HEK293 (cell line): ENCODE measurements at regions not wholly inside any gene's neighbourhood (a gene's known extent, or its start where the extent isn't known, plus 50 kb on each side); places are given as distances from the start of the nearest gene placed in this dataset.
A peak's percentile ranks its signal among the peaks of the same experiment; 100 is the strongest.

Experiments
- CTCF ChIA-PET: fragments of 350-600 bp; formaldehyde crosslinking; extraction: SDS; loops from one replicate; lab custom pipeline; 2021; ENCODE audit warnings: antibody characterized with exemption; lab: Yijun Ruan, JAX
- POLR2A ChIA-PET: fragments of 300-600 bp; formaldehyde crosslinking; extraction: SDS; loops from one replicate; lab custom pipeline; 2020; ENCODE audit warnings: antibody characterized with exemption, inconsistent platforms; lab: Yijun Ruan, JAX
- H3K27ac ChIP-seq: fragments of 200-500 bp; sonication (Bioruptor generic); 2 replicates; pipeline ENCODE4 v1.5.1; 2014; ENCODE audit warnings: low read depth, low read length, control low read depth, inconsistent platforms; ENCODE audit errors: extremely low read depth
- H3K36me3 ChIP-seq, 2 experiments: fragments of 200-500 bp in 1 of 2; sonication (Bioruptor generic) in 1 of 2; 1 replicate in 1 of 2; 2 replicates in 1 of 2; pipeline ENCODE4 v1.5.1; 2014 to 2017; ENCODE audit warnings: inconsistent platforms in 2 of 2, low read length in 2 of 2; ENCODE audit not compliant: control insufficient read depth in 2 of 2, insufficient read depth in 1 of 2
- H3K4me1 ChIP-seq: fragments of 200-500 bp; sonication (Bioruptor generic); 2 replicates; pipeline ENCODE4 v1.5.1; 2014; ENCODE audit warnings: mild to moderate bottlenecking, low read length, inconsistent platforms; ENCODE audit not compliant: control insufficient read depth, insufficient read depth
- H3K4me3 ChIP-seq: 2 replicates; pipeline ENCODE4 v1.5.1; 2011; ENCODE audit warnings: low read depth, mild to moderate bottlenecking, control low read depth, low read length, moderate library complexity
- H3K9me3 ChIP-seq: fragments of 200-500 bp; sonication (Bioruptor generic); 2 replicates; pipeline ENCODE4 v1.5.1; 2014; ENCODE audit warnings: low read depth, low read length, inconsistent platforms; ENCODE audit not compliant: control insufficient read depth, insufficient read depth
- BCL11B ChIP-seq: fragments of 450-650 bp; formaldehyde crosslinking; IDR thresholded peaks from 2 replicates; pipeline ENCODE4 v1.5.1; 2016; ENCODE audit warnings: low read depth, missing biosample characterization, missing genetic modification characterization
- GLIS2 ChIP-seq: fragments of 450-650 bp; formaldehyde crosslinking; IDR thresholded peaks from 2 replicates; pipeline ENCODE4 v1.5.1; 2016; ENCODE audit warnings: missing biosample characterization, missing genetic modification characterization
- HIC1 ChIP-seq: fragments of 450-650 bp; formaldehyde crosslinking; IDR thresholded peaks from 2 replicates; pipeline ENCODE4 v1.5.1; 2016; ENCODE audit warnings: missing biosample characterization, missing genetic modification characterization
- KLF1 ChIP-seq: fragments of 450-650 bp; formaldehyde crosslinking; IDR thresholded peaks from 2 replicates; pipeline ENCODE4 v1.5.1; 2016; ENCODE audit warnings: missing biosample characterization, missing genetic modification characterization
- KLF7 ChIP-seq: fragments of 450-650 bp; formaldehyde crosslinking; IDR thresholded peaks from 2 replicates; pipeline ENCODE4 v1.5.1; 2016; ENCODE audit warnings: missing biosample characterization, missing genetic modification characterization, borderline replicate concordance
- OVOL3 ChIP-seq: fragments of 450-650 bp; formaldehyde crosslinking; IDR thresholded peaks from 2 replicates; pipeline ENCODE4 v1.5.1; 2016; ENCODE audit warnings: missing biosample characterization, missing genetic modification characterization
- PATZ1 ChIP-seq: fragments of 450-650 bp; formaldehyde crosslinking; IDR thresholded peaks from 2 replicates; pipeline ENCODE4 v1.5.1; 2016; ENCODE audit warnings: missing biosample characterization, missing genetic modification characterization
- REPIN1 ChIP-seq: fragments of 450-650 bp; formaldehyde crosslinking; IDR thresholded peaks from 2 replicates; pipeline ENCODE4 v1.5.1; 2017; ENCODE audit warnings: missing biosample characterization, missing genetic modification characterization, low read depth
- ZBTB20 ChIP-seq: fragments of 450-650 bp; formaldehyde crosslinking; IDR thresholded peaks from 2 replicates; pipeline ENCODE4 v1.5.1; 2016; ENCODE audit warnings: missing biosample characterization, missing genetic modification characterization
- ZEB2 ChIP-seq: fragments of 450-650 bp; formaldehyde crosslinking; IDR thresholded peaks from 2 replicates; pipeline ENCODE4 v1.5.1; 2016; ENCODE audit warnings: missing biosample characterization, missing genetic modification characterization
- ZNF155 ChIP-seq: fragments of 450-650 bp; formaldehyde crosslinking; IDR thresholded peaks from 2 replicates; pipeline ENCODE4 v1.5.1; 2016; ENCODE audit warnings: missing biosample characterization, missing genetic modification characterization
- ZNF157 ChIP-seq: fragments of 450-650 bp; formaldehyde crosslinking; IDR thresholded peaks from 2 replicates; pipeline ENCODE4 v1.5.1; 2016; ENCODE audit warnings: missing biosample characterization, missing genetic modification characterization
- ZNF169 ChIP-seq: fragments of 450-650 bp; formaldehyde crosslinking; IDR thresholded peaks from 2 replicates; pipeline ENCODE4 v1.5.1; 2016; ENCODE audit warnings: missing biosample characterization, missing genetic modification characterization
- ZNF19 ChIP-seq: fragments of 450-650 bp; formaldehyde crosslinking; IDR thresholded peaks from 2 replicates; pipeline ENCODE4; 2016; ENCODE audit warnings: missing biosample characterization, missing genetic modification characterization, low read depth
- ZNF202 ChIP-seq: fragments of 450-650 bp; formaldehyde crosslinking; IDR thresholded peaks from 2 replicates; pipeline ENCODE4 v1.5.1; 2016; ENCODE audit warnings: missing biosample characterization, missing genetic modification characterization, borderline replicate concordance
- ZNF214 ChIP-seq: fragments of 450-650 bp; formaldehyde crosslinking; IDR thresholded peaks from 2 replicates; pipeline ENCODE4 v1.5.1; 2017; ENCODE audit warnings: missing biosample characterization, mild to moderate bottlenecking, missing genetic modification characterization, borderline replicate concordance
- ZNF24 ChIP-seq: fragments of 450-650 bp; formaldehyde crosslinking; IDR thresholded peaks from 2 replicates; pipeline ENCODE4 v1.5.1; 2016; ENCODE audit warnings: missing biosample characterization, missing genetic modification characterization
- ZNF311 ChIP-seq: fragments of 450-650 bp; formaldehyde crosslinking; IDR thresholded peaks from 2 replicates; pipeline ENCODE4 v1.5.1; 2017; ENCODE audit warnings: missing biosample characterization, missing genetic modification characterization, borderline replicate concordance
- ZNF366 ChIP-seq: fragments of 450-650 bp; formaldehyde crosslinking; conservative IDR thresholded peaks from 2 replicates; pipeline ENCODE4 v1.5.1; 2016; ENCODE audit warnings: missing biosample characterization, missing genetic modification characterization
- ZNF558 ChIP-seq: fragments of 450-650 bp; formaldehyde crosslinking; IDR thresholded peaks from 2 replicates; pipeline ENCODE4 v1.5.1; 2016; ENCODE audit warnings: missing biosample characterization, missing genetic modification characterization
- ZNF670 ChIP-seq: fragments of 450-650 bp; formaldehyde crosslinking; IDR thresholded peaks from 2 replicates; pipeline ENCODE4 v1.5.1; 2016; ENCODE audit warnings: missing biosample characterization, missing genetic modification characterization, low read depth
- ZNF76 ChIP-seq: fragments of 450-650 bp; formaldehyde crosslinking; IDR thresholded peaks from 2 replicates; pipeline ENCODE4; 2016; ENCODE audit warnings: low read depth, missing biosample characterization, missing genetic modification characterization, borderline replicate concordance
- ZSCAN30 ChIP-seq: fragments of 450-650 bp; IDR thresholded peaks from 2 replicates; pipeline ENCODE4 v1.5.1; 2018; ENCODE audit warnings: missing biosample characterization, mild to moderate bottlenecking, missing genetic modification characterization, moderate library complexity
- TF ChIP-seq, protein P1 (sequence below): fragments of 450-650 bp; formaldehyde crosslinking; IDR thresholded peaks from 2 replicates; pipeline ENCODE4 v1.5.1; 2016; ENCODE audit warnings: missing biosample characterization, missing genetic modification characterization

DNA sequence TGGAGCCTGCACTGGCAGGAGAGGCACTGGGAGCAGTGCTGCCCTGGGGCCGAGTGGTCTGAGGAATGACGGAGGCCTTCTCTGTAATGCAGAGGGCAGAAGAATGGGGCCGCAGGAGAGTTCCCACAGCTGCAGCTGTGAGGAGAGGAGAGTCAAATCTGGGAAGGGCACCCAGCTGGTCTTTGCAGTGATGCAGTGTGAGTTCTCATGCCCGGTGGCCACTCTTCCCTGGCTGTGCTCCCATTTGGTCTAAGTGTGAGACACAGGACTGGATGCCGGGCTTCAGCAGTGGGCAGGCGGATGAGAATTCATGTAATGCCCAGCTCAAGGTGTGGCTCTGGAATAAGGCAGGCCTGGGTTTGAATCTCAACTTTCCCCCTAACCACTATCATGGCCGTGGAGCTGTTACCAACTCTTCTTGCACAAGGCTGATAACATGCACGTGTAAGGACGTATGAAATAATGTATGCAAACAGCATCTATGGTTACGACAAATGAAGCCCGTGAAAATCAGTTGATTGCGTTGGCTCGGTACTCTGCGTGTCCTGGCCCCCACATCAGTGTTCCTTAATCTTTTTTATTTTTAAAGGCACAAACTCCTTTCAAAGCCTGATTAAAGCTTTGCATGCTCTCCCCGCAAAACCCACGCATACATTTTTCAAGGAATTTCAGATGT is 71.6 kb downstream of the ACKR3 start:
- no peak overlapping the region for H3K4me3 ChIP-seq
- H3K4me1 ChIP-seq = no peaks in the 10 kb centered on the region
- TF ChIP-seq ZBTB20 = no peak
- TF ChIP-seq OVOL3 (tag by site-specific recombination) = no peak
- no peak for TF ChIP-seq ZNF157
- TF ChIP-seq ZNF169 (tag by site-specific recombination) = no peak
- TF ChIP-seq KLF7 (tag by site-specific recombination) = no peak
- no peak for TF ChIP-seq ZNF311
- no peaks in the 10 kb centered on the region for H3K36me3 ChIP-seq
- CTCF ChIA-PET = no interaction called here
- H3K27ac ChIP-seq = no peak overlapping the region
- POLR2A ChIA-PET = no interaction called here
- H3K9me3 ChIP-seq = no peaks in the 10 kb centered on the region

DNA sequence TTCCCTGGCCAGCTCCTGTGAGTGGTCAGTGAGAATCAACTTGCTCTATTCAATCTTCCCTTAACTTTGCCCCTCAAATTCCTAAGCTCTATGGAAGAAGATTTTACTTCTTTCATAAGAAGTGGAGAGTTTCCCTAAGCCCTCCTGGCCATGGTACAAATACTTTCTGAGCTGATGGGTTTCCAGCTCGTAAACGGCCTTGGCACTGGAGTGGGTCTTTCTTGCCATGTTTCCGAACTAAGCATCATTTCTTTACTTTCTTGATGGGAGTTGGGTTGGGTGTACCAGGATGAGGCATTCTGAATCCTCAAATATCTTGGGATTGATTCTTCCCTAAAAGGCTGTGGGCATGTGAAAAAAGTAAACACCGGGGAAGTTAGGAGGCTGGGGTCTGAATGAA is 72.5 kb downstream of the ACKR3 start:
- H3K27ac ChIP-seq = no peak overlapping the region
- H3K9me3 ChIP-seq = no peaks in the 10 kb centered on the region
- no peaks in the 10 kb centered on the region for H3K4me1 ChIP-seq
- H3K4me3 ChIP-seq = no peak overlapping the region
- POLR2A ChIA-PET = no interaction called here
- TF ChIP-seq ZEB2 (tag by site-specific recombination) (no peak), PATZ1 (tag by site-specific recombination) (no peak), BCL11B (tag by site-specific recombination) (no peak), ZNF670 (tag by site-specific recombination) (no peak), ZNF214 (tag by site-specific recombination) (no peak), ZNF558 (tag by site-specific recombination) (no peak)
- no peaks in the 10 kb centered on the region for H3K36me3 ChIP-seq
- CTCF ChIA-PET = interaction anchor here (0.6 kb wide), 1 partner anchor 16 kb away, joined by 3 read pairs; no protein-coding TSS in a partner anchor

GRCh38 chr2:236642584-236643291 is 73.1 kb downstream of the ACKR3 start:
- Histone ChIP-seq H3K4me3 (no peak overlapping the region), H3K4me1 (no peaks in the 10 kb centered on the region), H3K27ac (no peak overlapping the region), H3K36me3 (no peaks in the 10 kb centered on the region), H3K9me3 (no peaks in the 10 kb centered on the region)
- CTCF ChIA-PET = interaction anchor here (0.6 kb wide), 1 partner anchor 16 kb away, joined by 3 read pairs; no protein-coding TSS in a partner anchor
- POLR2A ChIA-PET = no interaction called here
- no peak for TF ChIP-seq ZNF19 (tag by site-specific recombination)
- TF ChIP-seq ZSCAN30 (tag by site-specific recombination) = no peak
- TF ChIP-seq, protein P1, sequence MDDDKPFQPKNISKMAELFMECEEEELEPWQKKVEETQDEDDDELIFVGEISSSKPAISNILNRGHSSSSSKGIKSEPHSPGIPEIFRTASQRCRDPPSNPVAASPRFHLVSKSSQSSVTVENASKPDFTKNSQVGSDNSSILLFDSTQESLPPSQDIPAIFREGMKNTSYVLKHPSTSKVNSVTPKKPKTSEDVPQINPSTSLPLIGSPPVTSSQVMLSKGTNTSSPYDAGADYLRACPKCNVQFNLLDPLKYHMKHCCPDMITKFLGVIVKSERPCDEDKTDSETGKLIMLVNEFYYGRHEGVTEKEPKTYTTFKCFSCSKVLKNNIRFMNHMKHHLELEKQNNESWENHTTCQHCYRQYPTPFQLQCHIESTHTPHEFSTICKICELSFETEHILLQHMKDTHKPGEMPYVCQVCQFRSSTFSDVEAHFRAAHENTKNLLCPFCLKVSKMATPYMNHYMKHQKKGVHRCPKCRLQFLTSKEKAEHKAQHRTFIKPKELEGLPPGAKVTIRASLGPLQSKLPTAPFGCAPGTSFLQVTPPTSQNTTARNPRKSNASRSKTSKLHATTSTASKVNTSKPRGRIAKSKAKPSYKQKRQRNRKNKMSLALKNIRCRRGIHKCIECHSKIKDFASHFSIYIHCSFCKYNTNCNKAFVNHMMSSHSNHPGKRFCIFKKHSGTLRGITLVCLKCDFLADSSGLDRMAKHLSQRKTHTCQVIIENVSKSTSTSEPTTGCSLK (tag by site-specific recombination) = no peak
- no peak for TF ChIP-seq REPIN1 (tag by site-specific recombination)
- no peak for TF ChIP-seq ZNF24 (tag by site-specific recombination)
- peak; percentile 26; the same call in 1 of the 2 replicates for TF ChIP-seq GLIS2 (tag by site-specific recombination)
- TF ChIP-seq ZNF76 (tag by site-specific recombination) = no peak
- TF ChIP-seq ZNF366 (tag by site-specific recombination) = peak; percentile 70
- TF ChIP-seq ZNF202 (tag by site-specific recombination) = no peak
- TF ChIP-seq HIC1 (tag by site-specific recombination) = peak; percentile 30; the same call in 1 of the 2 replicates
- no peak for TF ChIP-seq ZNF155 (tag by site-specific recombination)
- TF ChIP-seq KLF1 (tag by site-specific recombination) = 0 out of 2 replicates have a peak, but pooled peaks have one; percentile 19
